Gastroesophageal sphincter (tissue), 2 donors: ENCODE measurements at regions not wholly inside any gene's neighbourhood (a gene's known extent, or its start where the extent isn't known, plus 50 kb on each side); places are given as distances from the start of the nearest gene placed in this dataset.

Source experiments
- POLR2A ChIP-seq, 2 donors: fragments of 450-650 bp; IDR thresholded peaks; one replicate each; pipeline ENCODE4 v1.6.1; 2017; ENCODE audit warnings: antibody characterized with exemption in 2 of 2, mild to moderate bottlenecking in 2 of 2, moderate library complexity in 1 of 2
- POLR2AphosphoS5 ChIP-seq: sonication (generic); formaldehyde crosslinking; IDR thresholded peaks from one replicate; pipeline ENCODE4 v1.6.1; 2017; ENCODE audit warnings: antibody characterized with exemption

DNA sequence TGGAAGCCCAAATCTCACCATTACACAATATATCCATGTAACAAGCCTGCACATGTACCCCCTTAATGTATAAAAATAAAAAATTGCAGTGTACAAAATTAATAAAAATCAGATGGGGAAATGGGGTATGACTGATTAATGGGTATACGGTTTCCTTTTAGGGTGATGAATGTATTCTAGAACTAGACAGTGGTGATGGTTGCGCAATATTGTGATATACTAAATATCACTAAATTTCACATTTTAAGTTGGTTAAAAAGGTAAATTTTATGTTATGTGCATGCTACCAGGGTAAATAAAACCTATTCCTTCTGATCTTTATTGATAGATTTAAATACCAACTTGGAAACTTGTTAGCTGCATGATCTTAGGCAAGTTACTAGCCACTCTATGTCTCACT, 129.4 kb downstream of the SPANXA1 start:
- TF ChIP-seq POLR2AphosphoS5 (no peak), POLR2A (IDR thresholded peaks at IDR 0.05) (no peak)
